ENCODE measurements at regions not wholly inside any gene's neighbourhood (a gene's known extent, or its start where the extent isn't known, plus 50 kb on each side); places are given as distances from the start of the nearest gene placed in this dataset.

DNA sequence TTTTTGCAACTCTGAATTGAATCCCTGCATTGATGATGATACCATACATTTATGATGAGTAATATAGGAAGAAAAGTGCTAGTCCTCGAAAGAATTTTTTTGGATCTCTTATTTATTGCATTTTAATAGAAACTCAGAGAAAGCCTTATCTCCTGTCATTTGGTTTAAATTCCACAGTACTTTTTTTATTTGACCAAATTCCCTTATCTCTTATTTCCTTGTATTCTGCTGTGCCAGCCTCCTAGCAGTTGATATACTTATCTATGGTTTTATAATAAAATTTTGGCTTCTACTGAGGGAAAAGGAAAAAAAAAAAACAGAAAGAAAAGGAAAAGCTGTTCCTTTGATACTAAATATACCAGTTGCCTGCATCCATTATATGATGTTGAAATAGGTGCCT lies 535.1 kb upstream of the NR2F2 start (continued):
- no peak for TF ChIP-seq ZNF350 (CRISPR knock-in tag; IDR thresholded peaks at IDR 0.05; ENCODE audit: borderline replicate concordance, low read depth)

DNA sequence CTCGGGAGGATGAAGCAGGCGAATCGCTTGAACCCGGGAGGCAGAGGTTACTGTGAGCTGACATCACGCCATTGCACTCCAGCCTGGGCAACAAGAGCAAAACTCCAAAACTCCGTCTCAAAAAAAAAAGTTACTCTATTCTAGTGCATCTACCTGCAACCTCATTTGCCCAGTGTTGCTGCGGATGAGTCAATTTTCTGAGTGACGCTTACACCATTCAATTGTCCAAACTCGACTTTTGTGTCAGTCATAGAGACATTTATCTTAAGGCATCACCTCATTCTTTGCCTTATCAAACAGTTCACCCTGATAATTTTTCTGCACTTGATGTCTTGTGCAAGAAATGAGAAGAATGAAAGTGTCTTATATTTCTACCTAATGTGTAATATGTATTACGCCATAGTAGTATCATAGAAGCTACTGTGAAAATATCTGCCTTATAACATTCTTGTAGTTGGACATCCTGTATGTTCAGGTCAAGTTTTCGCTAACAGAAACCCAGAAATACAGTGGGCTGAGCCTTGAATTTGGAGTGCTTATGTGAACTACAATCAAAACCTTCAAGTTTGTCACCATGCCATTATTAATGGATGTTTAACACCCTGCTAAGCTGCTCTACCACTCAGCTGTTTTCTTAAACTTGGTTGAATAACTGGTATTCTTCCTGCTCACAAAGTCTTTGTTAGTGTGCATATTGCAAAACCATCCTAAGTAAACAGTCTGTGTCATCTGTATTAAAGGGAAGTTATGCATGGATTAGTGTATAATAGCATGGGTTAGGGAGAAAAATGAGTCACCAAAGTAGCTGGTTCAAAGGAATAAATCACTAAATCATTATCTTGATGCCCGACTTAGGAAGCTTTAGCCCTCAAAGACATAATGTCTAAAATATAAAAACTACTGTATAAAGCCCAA lies 531.0 kb upstream of the NR2F2 start:
- POLR2A ChIA-PET: no interaction called here
- H3K4me1 ChIP-seq (ENCODE audit: insufficient read depth, low read length): no peaks in the 10 kb centered on the region
- WGBS (ENCODE audit: low lambda C conversion rate): 54% methylated on average over 8 of the region's 12 CpGs
- FAIRE-seq (no peak), ATAC-seq (no peak), DNase-seq (ENCODE audit: low spot score) (peak; percentile 8)
- intact Hi-C loops (cut with micrococcal nuclease; ENCODE audit: unreplicated experiment) (no loop called here), in situ Hi-C loops (cut with HindIII; ENCODE audit: extremely low pct_ligation_motif_present, low pct_unique_long_range_greater_than_20kb) (no loop called here)
- H3K27ac ChIP-seq (ENCODE audit: extremely low read length, insufficient read depth, low read length): no peak overlapping the region
- peaks cover 29% of the 10 kb centered on the region for H3K9me3 ChIP-seq (ENCODE audit: low read length)
- H4K20me1 ChIP-seq (ENCODE audit: insufficient read depth, low read length): no peaks in the 10 kb centered on the region
- H3K9ac ChIP-seq (ENCODE audit: insufficient read depth, low read depth, low read length): no peak overlapping the region
- H3K27me3 ChIP-seq (ENCODE audit: control insufficient read depth in 1 of 2, insufficient read depth in 2 of 2, low read length in 2 of 2): no peaks in the 10 kb centered on the region
- CTCF ChIA-PET (ENCODE audit: low intra/inter-chr PET ratio, low total read pairs): no interaction called here
- H3K4me2 ChIP-seq (ENCODE audit: low read depth, low read length): no peak overlapping the region
- TF ChIP-seq CEBPB (IDR thresholded peaks at IDR 0.05; ENCODE audit: borderline replicate concordance, low read depth, low read length): peak; percentile 60
- TF ChIP-seq ZMYM4 (CRISPR knock-in tag; IDR thresholded peaks at IDR 0.05): no peak
- TF ChIP-seq SOX13 (IDR thresholded peaks at IDR 0.05): no peak
- peak in 1 of 2 experiments; percentile 11; a peak in 1 of 4 replicates for TF ChIP-seq SOX13 (CRISPR knock-in tag; conservative IDR thresholded peaks at IDR 0.05 in 1 of 2, IDR thresholded peaks at IDR 0.05 in 1 of 2)
- TF ChIP-seq, protein P1, sequence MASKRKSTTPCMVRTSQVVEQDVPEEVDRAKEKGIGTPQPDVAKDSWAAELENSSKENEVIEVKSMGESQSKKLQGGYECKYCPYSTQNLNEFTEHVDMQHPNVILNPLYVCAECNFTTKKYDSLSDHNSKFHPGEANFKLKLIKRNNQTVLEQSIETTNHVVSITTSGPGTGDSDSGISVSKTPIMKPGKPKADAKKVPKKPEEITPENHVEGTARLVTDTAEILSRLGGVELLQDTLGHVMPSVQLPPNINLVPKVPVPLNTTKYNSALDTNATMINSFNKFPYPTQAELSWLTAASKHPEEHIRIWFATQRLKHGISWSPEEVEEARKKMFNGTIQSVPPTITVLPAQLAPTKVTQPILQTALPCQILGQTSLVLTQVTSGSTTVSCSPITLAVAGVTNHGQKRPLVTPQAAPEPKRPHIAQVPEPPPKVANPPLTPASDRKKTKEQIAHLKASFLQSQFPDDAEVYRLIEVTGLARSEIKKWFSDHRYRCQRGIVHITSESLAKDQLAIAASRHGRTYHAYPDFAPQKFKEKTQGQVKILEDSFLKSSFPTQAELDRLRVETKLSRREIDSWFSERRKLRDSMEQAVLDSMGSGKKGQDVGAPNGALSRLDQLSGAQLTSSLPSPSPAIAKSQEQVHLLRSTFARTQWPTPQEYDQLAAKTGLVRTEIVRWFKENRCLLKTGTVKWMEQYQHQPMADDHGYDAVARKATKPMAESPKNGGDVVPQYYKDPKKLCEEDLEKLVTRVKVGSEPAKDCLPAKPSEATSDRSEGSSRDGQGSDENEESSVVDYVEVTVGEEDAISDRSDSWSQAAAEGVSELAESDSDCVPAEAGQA (IDR thresholded peaks at IDR 0.05; ENCODE audit: low read depth): no peak
- TF ChIP-seq, protein P1 (CRISPR knock-in tag; IDR thresholded peaks at IDR 0.05; ENCODE audit: borderline replicate concordance): no peak
- TF ChIP-seq FOXA1 (IDR thresholded peaks at IDR 0.05): no peak
- TF ChIP-seq FOXA1 (CRISPR knock-in tag; IDR thresholded peaks at IDR 0.05): 0 out of 2 replicates have a peak, but pooled peaks have one; percentile 28
- H3K36me3 ChIP-seq (replicated peaks in 1 of 2; ENCODE audit: control insufficient read depth in 1 of 2, insufficient read depth in 2 of 2, low read length in 2 of 2): no peaks in the 10 kb centered on the region
- no peak overlapping the region for H3K4me3 ChIP-seq (replicated peaks in 1 of 3; ENCODE audit: insufficient read depth in 1 of 3, low read depth in 2 of 3, low read length in 3 of 3)
- no peak overlapping the region for H2AFZ ChIP-seq (ENCODE audit: low read length)
- no peaks in the 10 kb centered on the region for H3K79me2 ChIP-seq (ENCODE audit: insufficient read depth, low read length)
- no TSS peak for BruUV-seq (replicated peaks)
